BLaER1 (cell line): ENCODE measurements at regions not wholly inside any gene's neighbourhood (a gene's known extent, or its start where the extent isn't known, plus 50 kb on each side); places are given as distances from the start of the nearest gene placed in this dataset.

Source experiments
- H3K27ac ChIP-seq: shearing (Covaris generic); formaldehyde crosslinking; 2 replicates; pipeline ENCODE4 v1.8.1; 2022
- H3K27me3 ChIP-seq: shearing (Covaris generic); formaldehyde crosslinking; 2 replicates; pipeline ENCODE4 v1.8.1; 2022
- H3K36me3 ChIP-seq: shearing (Covaris generic); formaldehyde crosslinking; 2 replicates; pipeline ENCODE4 v1.8.1; 2022
- H3K4me1 ChIP-seq: shearing (Covaris generic); formaldehyde crosslinking; 2 replicates; pipeline ENCODE4 v1.8.1; 2022
- H3K4me2 ChIP-seq: shearing (Covaris generic); formaldehyde crosslinking; 2 replicates; pipeline ENCODE4 v1.8.1; 2022
- H3K4me3 ChIP-seq: shearing (Covaris generic); formaldehyde crosslinking; 2 replicates; pipeline ENCODE4 v1.8.1; 2022
- H3K9ac ChIP-seq: shearing (Covaris generic); formaldehyde crosslinking; 2 replicates; pipeline ENCODE4 v1.8.1; 2022
- H3K9me3 ChIP-seq: shearing (Covaris generic); formaldehyde crosslinking; 2 replicates; pipeline ENCODE4 v1.8.1; 2022
- H4K20me1 ChIP-seq: shearing (Covaris generic); formaldehyde crosslinking; 2 replicates; pipeline ENCODE4 v1.8.1; 2022
- Cebpa-rat ChIP-seq: shearing (Covaris generic); IDR thresholded peaks from 2 replicates; pipeline ENCODE4 v1.8.1; 2022

DNA sequence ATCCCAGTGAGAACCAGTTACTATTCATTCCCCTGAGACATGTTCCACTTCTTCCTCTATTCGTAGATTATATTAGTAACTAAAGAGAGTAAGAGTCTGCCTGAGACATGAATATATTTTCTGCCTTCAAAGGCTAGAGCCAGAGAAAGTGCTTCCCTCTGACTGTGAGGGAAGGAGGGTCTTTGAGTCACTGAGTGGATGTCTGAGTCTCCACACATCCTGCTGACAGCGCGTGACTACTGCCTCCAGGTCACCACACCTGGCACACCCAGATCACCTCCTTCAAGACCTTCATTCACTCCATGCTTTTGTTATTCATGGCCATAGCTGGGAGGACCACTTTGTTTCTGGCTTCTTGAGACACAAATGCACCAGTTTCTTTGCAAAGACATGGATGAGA is 135.6 kb downstream of the SOX2 start:
- Histone ChIP-seq H3K4me3 (no peak overlapping the region), H3K9ac (no peak overlapping the region), H3K36me3 (no peaks in the 10 kb centered on the region), H3K9me3 (no peaks in the 10 kb centered on the region), H3K27ac (no peak overlapping the region), H4K20me1 (no peaks in the 10 kb centered on the region), H3K4me2 (no peak overlapping the region), H3K4me1 (no peaks in the 10 kb centered on the region), H3K27me3 (no peaks in the 10 kb centered on the region)
- no peak for TF ChIP-seq Cebpa-rat

DNA sequence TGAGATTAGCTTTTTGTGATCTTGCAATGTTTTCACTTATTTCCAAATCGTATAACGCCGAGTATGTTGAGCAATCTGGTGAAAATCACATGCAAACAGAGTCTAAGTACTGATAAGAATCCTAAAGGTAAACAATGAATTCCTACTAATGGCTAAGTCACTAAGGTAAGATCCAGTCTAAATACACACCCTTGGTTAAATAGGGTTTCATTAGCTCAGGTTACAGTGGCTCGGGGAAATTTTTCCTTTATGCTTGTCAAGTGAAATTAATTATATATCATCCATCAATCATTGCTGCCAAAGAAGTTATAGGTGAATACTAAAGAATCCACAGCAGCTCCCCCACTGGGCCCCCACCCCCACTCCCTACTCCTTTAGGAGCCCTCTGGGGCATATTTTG is 139.3 kb downstream of the SOX2 start:
- no peak overlapping the region for H3K27ac ChIP-seq
- H3K9ac ChIP-seq = no peak overlapping the region
- no peaks in the 10 kb centered on the region for H3K4me1 ChIP-seq
- no peak overlapping the region for H3K4me2 ChIP-seq
- TF ChIP-seq Cebpa-rat = no peak
- H3K27me3 ChIP-seq = no peaks in the 10 kb centered on the region
- no peaks in the 10 kb centered on the region for H4K20me1 ChIP-seq
- no peaks in the 10 kb centered on the region for H3K36me3 ChIP-seq
- no peak overlapping the region for H3K4me3 ChIP-seq
- no peaks in the 10 kb centered on the region for H3K9me3 ChIP-seq

DNA sequence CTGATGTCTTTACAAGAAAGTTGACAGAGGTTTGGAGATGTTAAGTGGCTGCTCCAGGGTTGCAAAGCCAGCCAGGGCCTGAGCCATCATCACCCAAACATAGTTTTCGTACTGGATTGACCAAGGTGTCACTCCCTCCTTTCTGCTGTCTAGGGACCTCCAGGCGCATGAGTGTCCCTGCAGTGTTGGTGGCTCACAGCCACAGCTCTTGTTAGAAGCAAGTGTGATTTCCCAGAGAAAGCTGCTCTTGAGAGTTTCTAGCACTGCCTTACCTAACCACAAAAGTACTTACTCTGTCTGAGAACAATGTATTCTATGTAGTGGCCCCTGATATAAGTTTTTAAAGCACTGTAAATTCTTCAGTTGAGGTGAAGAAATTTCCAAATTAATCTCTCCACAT is 144.1 kb downstream of the SOX2 start:
- no peak overlapping the region for H3K9ac ChIP-seq
- H3K27ac ChIP-seq = no peak overlapping the region
- no peak for TF ChIP-seq Cebpa-rat
- no peak overlapping the region for H3K4me3 ChIP-seq
- no peaks in the 10 kb centered on the region for H3K36me3 ChIP-seq
- no peaks in the 10 kb centered on the region for H4K20me1 ChIP-seq
- H3K4me1 ChIP-seq = no peaks in the 10 kb centered on the region
- H3K9me3 ChIP-seq = no peaks in the 10 kb centered on the region
- H3K4me2 ChIP-seq = no peak overlapping the region
- no peaks in the 10 kb centered on the region for H3K27me3 ChIP-seq

DNA sequence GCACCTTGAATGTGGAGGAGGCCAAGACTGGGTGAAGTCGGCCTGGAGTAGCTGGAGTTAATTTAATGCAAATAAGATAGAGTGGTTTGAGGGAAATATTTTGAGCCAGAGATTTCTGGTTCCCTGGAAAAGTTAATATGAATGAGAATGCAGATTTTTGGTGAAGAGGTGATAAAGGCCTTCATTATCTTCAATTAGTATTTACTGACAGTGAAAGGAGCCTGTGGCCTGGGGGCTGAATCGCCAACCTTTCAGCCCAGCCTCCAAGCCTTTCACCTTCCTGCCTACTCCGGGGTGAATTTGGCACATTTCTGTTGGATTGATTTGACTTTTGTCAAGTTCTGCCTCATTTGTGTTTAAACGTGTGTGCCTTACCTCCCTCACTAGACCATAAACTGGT is 147.8 kb downstream of the SOX2 start:
- no peaks in the 10 kb centered on the region for H3K4me1 ChIP-seq
- H3K36me3 ChIP-seq = no peaks in the 10 kb centered on the region
- H3K4me3 ChIP-seq = no peak overlapping the region
- no peak overlapping the region for H3K27ac ChIP-seq
- no peaks in the 10 kb centered on the region for H4K20me1 ChIP-seq
- H3K9me3 ChIP-seq = no peaks in the 10 kb centered on the region
- no peaks in the 10 kb centered on the region for H3K27me3 ChIP-seq
- no peak for TF ChIP-seq Cebpa-rat
- H3K4me2 ChIP-seq = no peak overlapping the region
- no peak overlapping the region for H3K9ac ChIP-seq

DNA sequence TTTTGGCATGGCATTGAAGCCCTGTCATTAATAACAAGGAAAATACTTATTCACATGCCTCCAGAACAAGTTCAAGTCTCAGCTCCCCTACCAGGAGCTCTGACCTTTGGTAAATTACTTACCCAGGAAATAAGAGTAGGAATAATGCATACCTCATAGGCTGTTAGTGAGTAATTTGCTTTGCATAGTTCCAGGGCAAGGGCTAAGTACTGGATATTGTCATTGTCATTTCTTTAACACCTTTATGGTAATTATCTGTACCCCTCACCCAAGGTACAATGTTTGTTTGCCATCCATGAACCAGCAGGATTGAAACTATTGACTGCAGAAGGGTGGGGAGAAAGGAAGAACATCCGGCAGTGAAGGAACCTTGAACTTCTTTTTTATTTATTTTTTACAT is 148.5 kb downstream of the SOX2 start:
- Histone ChIP-seq H3K4me3 (no peak overlapping the region), H3K27ac (no peak overlapping the region), H3K4me1 (no peaks in the 10 kb centered on the region), H3K9ac (no peak overlapping the region), H3K9me3 (no peaks in the 10 kb centered on the region), H3K36me3 (no peaks in the 10 kb centered on the region), H4K20me1 (no peaks in the 10 kb centered on the region), H3K27me3 (no peaks in the 10 kb centered on the region), H3K4me2 (no peak overlapping the region)
- TF ChIP-seq Cebpa-rat = no peak

DNA sequence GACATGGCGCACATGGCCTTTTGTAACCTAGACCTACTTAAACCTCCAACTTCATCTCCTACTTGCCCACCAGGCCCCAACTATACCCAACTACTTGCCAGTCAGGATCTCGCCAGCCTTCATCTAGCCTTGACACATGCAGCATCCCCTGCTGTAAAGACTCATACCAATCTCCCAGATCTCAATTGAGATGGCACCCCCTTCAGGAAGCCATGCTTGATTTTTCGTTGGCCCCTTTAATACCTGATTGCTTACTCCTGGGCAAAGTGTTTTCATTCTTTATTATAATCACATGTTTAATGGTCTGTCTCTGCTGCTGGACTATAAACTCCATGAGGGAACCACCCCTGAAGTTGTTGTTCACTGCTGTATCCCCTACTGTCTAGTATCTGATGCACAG is 150.8 kb downstream of the SOX2 start:
- Histone ChIP-seq H3K9me3 (no peaks in the 10 kb centered on the region), H3K4me1 (no peaks in the 10 kb centered on the region), H3K36me3 (no peaks in the 10 kb centered on the region), H3K27ac (no peak overlapping the region), H3K4me3 (no peak overlapping the region), H3K27me3 (no peaks in the 10 kb centered on the region), H3K4me2 (no peak overlapping the region), H4K20me1 (no peaks in the 10 kb centered on the region), H3K9ac (no peak overlapping the region)
- TF ChIP-seq Cebpa-rat = no peak

DNA sequence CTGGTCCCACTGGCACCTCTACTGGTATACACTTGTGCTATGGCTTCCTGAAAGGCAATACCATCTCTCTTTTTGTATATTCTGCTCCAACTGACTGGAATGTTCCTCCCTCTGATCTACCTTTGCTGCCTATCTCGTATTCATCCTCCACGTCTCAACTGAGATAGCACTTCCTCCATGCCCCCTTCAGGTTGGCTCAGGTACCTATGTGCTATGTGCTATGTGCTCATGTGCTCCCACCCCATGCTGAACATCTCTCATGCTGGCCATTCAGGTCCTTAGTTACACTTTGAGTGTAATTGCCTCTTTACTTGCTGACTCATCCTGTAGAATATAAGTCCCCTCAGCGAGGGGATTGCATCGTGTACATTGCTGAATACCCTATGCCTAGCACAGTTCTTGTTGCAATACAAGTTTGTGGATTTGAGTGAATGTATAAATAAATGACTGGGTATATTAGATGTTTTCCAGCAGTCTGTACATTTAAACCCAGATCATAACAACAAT is 156.9 kb downstream of the SOX2 start:
- Histone ChIP-seq H3K27ac (no peak overlapping the region), H3K9ac (no peak overlapping the region), H3K4me3 (no peak overlapping the region), H4K20me1 (no peaks in the 10 kb centered on the region), H3K36me3 (no peaks in the 10 kb centered on the region), H3K27me3 (no peaks in the 10 kb centered on the region), H3K4me1 (no peaks in the 10 kb centered on the region), H3K9me3 (no peaks in the 10 kb centered on the region), H3K4me2 (no peak overlapping the region)
- TF ChIP-seq Cebpa-rat = no peak

DNA sequence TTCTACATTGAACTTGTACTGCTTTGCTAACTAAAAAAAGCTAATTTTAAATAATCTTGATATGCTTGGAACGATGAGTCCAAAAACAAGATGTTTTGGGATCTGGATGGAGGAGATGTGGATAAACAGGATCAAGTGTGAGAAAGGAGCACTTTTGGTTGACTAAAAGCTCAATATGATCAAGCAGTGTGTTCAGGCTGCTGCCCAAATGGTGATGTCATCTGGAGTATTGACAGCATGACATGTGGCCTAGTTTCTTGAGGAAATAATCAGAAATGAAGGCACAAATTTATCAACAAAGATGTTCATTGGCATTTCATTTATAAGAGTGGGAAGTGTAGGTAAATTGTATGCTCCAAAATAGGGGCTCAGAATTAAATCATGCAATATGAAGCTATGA is 161.2 kb downstream of the SOX2 start:
- no peak overlapping the region for H3K4me2 ChIP-seq
- no peaks in the 10 kb centered on the region for H3K27me3 ChIP-seq
- no peaks in the 10 kb centered on the region for H4K20me1 ChIP-seq
- H3K4me3 ChIP-seq = no peak overlapping the region
- no peak overlapping the region for H3K27ac ChIP-seq
- no peak overlapping the region for H3K9ac ChIP-seq
- H3K4me1 ChIP-seq = no peaks in the 10 kb centered on the region
- no peak for TF ChIP-seq Cebpa-rat
- no peaks in the 10 kb centered on the region for H3K36me3 ChIP-seq
- H3K9me3 ChIP-seq = no peaks in the 10 kb centered on the region

DNA sequence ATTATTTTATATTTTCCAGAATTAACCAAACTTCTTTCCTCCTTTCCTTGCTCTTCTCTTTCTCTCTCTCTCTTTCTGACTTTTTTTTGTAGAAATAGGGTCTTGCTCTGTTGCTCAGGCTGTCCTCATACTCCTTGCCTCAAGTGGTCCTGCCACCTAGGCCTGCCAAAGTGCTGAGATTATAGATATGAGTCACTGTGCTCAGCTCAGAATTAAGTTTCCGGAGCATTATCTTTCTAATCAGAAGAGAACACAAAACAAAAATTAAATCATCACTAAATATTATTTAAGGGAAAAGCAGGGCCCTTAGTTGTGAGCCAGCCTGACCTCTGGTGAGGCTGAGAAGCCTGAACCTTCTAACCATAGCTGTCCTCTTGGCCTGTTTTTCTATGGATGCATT is 168.2 kb downstream of the SOX2 start:
- Histone ChIP-seq H3K4me1 (no peaks in the 10 kb centered on the region), H3K9ac (no peak overlapping the region), H3K36me3 (no peaks in the 10 kb centered on the region), H4K20me1 (no peaks in the 10 kb centered on the region), H3K9me3 (no peaks in the 10 kb centered on the region), H3K27me3 (no peaks in the 10 kb centered on the region), H3K4me3 (no peak overlapping the region), H3K27ac (no peak overlapping the region), H3K4me2 (no peak overlapping the region)
- no peak for TF ChIP-seq Cebpa-rat

DNA sequence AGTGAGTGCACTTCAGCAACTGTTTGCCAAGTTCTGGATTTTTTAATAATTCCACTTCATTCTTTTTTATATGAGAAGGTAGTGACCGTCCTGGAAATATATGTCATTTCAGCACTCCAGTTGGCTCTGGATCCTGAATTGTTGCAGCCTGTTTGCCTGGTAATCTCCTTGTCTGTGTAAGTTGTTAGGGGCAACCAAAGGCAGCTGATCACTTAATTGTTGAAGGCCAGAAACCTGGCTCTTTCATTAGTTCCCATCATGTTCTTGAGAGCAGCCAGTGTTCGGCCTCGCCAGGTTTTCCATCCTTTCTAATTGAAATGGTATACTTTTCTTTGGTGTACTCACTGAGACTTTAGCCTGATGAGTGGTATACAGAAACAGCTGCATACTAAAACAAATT is 168.6 kb downstream of the SOX2 start:
- Histone ChIP-seq H3K9me3 (no peaks in the 10 kb centered on the region), H3K9ac (no peak overlapping the region), H3K4me1 (no peaks in the 10 kb centered on the region), H3K4me3 (no peak overlapping the region), H3K27me3 (no peaks in the 10 kb centered on the region), H3K27ac (no peak overlapping the region), H4K20me1 (no peaks in the 10 kb centered on the region), H3K36me3 (no peaks in the 10 kb centered on the region), H3K4me2 (no peak overlapping the region)
- no peak for TF ChIP-seq Cebpa-rat

DNA sequence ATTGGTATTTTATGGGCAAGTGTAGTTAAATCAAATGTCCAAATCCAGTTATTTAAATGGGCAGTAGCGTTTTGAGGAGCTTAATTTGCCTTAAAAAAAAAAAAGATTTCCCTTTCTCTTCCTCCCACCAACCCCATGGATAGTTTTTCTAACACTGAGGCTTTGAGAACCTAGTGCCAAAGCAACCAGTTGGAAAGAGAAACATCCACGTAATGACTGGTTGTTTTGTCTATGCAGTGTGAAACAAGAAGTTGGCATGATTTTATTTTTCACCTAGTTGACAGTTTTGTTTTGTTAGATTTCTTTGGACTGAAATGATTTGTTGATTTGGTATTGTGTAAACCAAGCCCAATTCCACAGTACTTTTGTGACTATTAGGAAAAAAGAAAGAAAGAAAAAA is 170.0 kb downstream of the SOX2 start:
- no peaks in the 10 kb centered on the region for H3K36me3 ChIP-seq
- no peaks in the 10 kb centered on the region for H4K20me1 ChIP-seq
- H3K4me1 ChIP-seq = no peaks in the 10 kb centered on the region
- no peak overlapping the region for H3K4me2 ChIP-seq
- no peaks in the 10 kb centered on the region for H3K27me3 ChIP-seq
- no peak overlapping the region for H3K4me3 ChIP-seq
- TF ChIP-seq Cebpa-rat = no peak
- no peak overlapping the region for H3K27ac ChIP-seq
- H3K9me3 ChIP-seq = no peaks in the 10 kb centered on the region
- H3K9ac ChIP-seq = no peak overlapping the region
